ENCODE measurements at regions not wholly inside any gene's neighbourhood (a gene's known extent, or its start where the extent isn't known, plus 50 kb on each side); places are given as distances from the start of the nearest gene placed in this dataset.
A peak's percentile ranks its signal among the peaks of the same experiment; 100 is the strongest.

- TF ChIP-seq, protein P1, sequence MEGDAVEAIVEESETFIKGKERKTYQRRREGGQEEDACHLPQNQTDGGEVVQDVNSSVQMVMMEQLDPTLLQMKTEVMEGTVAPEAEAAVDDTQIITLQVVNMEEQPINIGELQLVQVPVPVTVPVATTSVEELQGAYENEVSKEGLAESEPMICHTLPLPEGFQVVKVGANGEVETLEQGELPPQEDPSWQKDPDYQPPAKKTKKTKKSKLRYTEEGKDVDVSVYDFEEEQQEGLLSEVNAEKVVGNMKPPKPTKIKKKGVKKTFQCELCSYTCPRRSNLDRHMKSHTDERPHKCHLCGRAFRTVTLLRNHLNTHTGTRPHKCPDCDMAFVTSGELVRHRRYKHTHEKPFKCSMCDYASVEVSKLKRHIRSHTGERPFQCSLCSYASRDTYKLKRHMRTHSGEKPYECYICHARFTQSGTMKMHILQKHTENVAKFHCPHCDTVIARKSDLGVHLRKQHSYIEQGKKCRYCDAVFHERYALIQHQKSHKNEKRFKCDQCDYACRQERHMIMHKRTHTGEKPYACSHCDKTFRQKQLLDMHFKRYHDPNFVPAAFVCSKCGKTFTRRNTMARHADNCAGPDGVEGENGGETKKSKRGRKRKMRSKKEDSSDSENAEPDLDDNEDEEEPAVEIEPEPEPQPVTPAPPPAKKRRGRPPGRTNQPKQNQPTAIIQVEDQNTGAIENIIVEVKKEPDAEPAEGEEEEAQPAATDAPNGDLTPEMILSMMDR (conservative IDR thresholded peaks at IDR 0.05; ENCODE audit: low read depth, low read length), result no peak
- no peak overlapping the region for H3K4me3 ChIP-seq (ENCODE audit: low read depth, low read length)
- DNase-seq (ENCODE audit: low read depth), result no peak
Measured at GRCh38 chr2:121090088-121090715, 194.8 kb downstream of the TFCP2L1 start.

DNA sequence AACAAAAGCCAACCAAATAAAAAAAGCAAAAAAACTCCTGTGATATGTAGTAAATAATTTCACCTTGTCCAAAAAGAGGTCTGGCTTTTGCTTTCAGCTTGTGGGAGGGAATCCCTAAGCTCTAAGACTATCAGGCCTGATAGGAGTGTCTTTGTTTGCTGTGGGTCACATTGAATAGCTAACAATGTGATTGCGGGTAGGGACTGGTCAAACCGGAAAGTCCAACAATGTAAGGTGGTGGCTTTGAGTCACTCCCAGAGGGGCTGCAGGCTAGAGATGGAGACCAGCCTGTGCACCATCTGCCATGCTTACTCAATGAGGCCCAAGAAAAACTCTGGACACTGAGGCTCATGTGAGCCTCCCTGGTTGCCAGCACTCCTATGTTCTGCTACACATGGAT lies 192.9 kb downstream of the TFCP2L1 start:
- no peak overlapping the region for H3K4me3 ChIP-seq (ENCODE audit: low read depth, low read length)
- TF ChIP-seq, protein P1 (conservative IDR thresholded peaks at IDR 0.05; ENCODE audit: low read depth, low read length), result no peak
- DNase-seq (ENCODE audit: low read depth), result no peak

DNA sequence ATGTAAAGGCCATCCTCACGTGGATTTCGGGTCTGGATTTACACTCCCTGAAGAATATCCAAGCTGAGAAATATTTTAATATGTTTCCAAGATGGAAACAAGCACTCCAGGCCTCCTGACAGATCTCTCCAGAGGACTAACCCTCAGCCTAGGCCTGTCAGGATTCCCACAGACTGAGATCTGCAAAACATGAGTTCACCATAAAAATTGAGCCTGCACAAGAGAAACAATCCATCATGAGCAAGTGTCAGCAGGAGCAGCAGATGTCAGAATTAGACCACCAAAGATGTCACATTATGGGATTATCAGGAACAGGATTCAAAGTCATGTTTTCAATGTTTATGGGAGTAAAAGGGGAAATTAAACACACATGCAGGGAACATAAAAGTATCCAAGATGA lies 191.3 kb downstream of the TFCP2L1 start:
- TF ChIP-seq, protein P1 (conservative IDR thresholded peaks at IDR 0.05; ENCODE audit: low read depth, low read length), result no peak
- no peak overlapping the region for H3K4me3 ChIP-seq (ENCODE audit: low read depth, low read length)
- no peak for DNase-seq (ENCODE audit: low read depth)

- TF ChIP-seq, protein P1 (conservative IDR thresholded peaks at IDR 0.05; ENCODE audit: low read depth, low read length), result no peak
- H3K4me3 ChIP-seq (ENCODE audit: low read depth, low read length), result no peak overlapping the region
- no peak for DNase-seq (ENCODE audit: low read depth)
Measured at GRCh38 chr2:121094101-121094500, 190.9 kb downstream of the TFCP2L1 start.

DNA sequence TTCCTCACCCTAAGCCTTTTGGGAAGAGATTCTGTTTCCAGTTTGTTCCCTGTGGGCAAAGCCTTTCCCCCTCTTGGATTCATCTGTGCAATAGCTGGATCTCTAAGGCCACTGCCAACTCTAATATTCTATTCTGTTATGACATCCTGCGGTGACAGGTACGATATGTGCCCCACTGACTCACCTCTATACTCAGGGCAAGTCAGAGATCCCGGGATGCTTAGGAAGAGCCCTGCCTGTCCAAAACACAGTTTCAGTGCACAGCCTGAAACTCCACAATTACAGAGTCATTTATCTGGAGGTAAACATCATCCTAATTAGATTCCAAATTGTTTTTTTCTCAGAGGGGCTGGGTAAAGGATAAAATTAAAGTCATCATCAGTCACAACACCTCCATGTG lies 190.2 kb downstream of the TFCP2L1 start:
- H3K4me3 ChIP-seq (ENCODE audit: low read depth, low read length), result no peak overlapping the region
- DNase-seq (ENCODE audit: low read depth), result no peak
- TF ChIP-seq, protein P1 (conservative IDR thresholded peaks at IDR 0.05; ENCODE audit: low read depth, low read length), result no peak

DNA sequence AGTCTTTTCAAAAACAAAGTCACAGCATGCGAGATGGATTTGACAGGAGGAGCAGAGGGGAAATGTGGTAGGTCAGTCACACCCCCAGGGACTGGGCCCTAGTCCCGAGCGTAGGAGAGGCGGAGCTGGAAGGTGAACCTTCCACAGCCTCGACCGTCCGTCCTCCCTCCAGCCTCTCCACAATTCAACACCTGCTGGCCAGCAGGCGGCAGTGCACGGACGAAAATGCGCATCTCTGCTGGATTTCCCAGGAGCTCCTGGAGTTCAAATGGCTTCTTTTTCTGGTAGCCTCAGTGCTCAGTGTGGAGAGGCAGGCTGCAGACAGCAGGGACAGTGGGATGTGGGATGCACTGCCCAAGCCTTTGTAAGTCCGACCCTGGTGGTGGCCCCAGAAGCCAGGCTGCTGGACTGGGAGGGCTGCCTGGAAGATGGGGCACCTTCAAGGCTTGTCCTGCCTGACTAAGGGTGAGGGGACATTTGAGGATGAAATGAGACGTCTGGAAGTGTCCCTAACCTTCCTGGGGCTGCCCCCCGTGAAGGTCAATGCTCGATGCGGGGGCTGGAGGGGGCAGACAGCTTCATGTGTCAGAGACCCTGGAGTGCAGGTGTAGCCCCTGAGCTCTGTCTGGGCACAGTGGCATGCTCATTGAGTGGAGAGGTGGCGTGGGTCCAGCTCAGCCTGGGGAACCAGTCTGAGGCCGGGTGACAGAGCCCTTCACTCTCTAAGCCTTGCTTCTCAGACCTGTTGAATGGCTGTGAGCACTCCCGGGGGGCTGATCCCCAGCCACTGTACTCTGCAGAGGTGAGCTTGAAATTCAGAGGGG lies 189.5 kb downstream of the TFCP2L1 start:
- no peak for DNase-seq (ENCODE audit: low read depth)
- TF ChIP-seq, protein P1 (conservative IDR thresholded peaks at IDR 0.05; ENCODE audit: low read depth, low read length), result peak; percentile 85
- H3K4me3 ChIP-seq (ENCODE audit: low read depth, low read length), result no peak overlapping the region

All from epithelial cell of proximal tubule (primary cell).